Erythroblast (primary cell): ENCODE measurements at regions not wholly inside any gene's neighbourhood (a gene's known extent, or its start where the extent isn't known, plus 50 kb on each side); places are given as distances from the start of the nearest gene placed in this dataset.

ENCODE experiments used
- GATA1 ChIP-seq: IDR thresholded peaks from 2 replicates; pipeline ENCODE4 v1.6.1; 2011; ENCODE audit warnings: low read depth, mild to moderate bottlenecking, control low read depth, low read length, moderate library complexity
- POLR2A ChIP-seq: IDR thresholded peaks from 2 replicates; pipeline ENCODE4 v1.6.1; 2011; ENCODE audit warnings: mild to moderate bottlenecking, low read length

GRCh38 chr6:49051281-49051680 lies 411.8 kb downstream of the MMUT start:
- TF ChIP-seq POLR2A, result no peak
- no peak for TF ChIP-seq GATA1
